GM12892 (cell line): ENCODE measurements at regions not wholly inside any gene's neighbourhood (a gene's known extent, or its start where the extent isn't known, plus 50 kb on each side); places are given as distances from the start of the nearest gene placed in this dataset.
"Not testable (repeated sequence)": the region's sequence is repeated elsewhere in the genome, so short reads cannot be mapped to it uniquely, and the experiment has no call there.

Experiments used
- POLR2A ChIP-seq: IDR thresholded peaks from 2 replicates; pipeline ENCODE4 v1.6.1; 2011; ENCODE audit warnings: low read depth, low read length, control low read depth
- POLR2AphosphoS5 ChIP-seq: IDR thresholded peaks from 2 replicates; pipeline ENCODE4 v1.6.1; 2011; ENCODE audit warnings: low read depth, low read length, control low read depth
- TAF1 ChIP-seq: IDR thresholded peaks from 2 replicates; pipeline ENCODE4 v1.6.1; 2011; ENCODE audit warnings: low read depth, mild to moderate bottlenecking, control low read depth, low read length, borderline replicate concordance

GRCh38 chr5:40111036-40111435 lies 568.7 kb upstream of the PTGER4 start:
- not testable (repeated sequence) for TF ChIP-seq POLR2A, TAF1, POLR2AphosphoS5
